ENCODE measurements at regions not wholly inside any gene's neighbourhood (a gene's known extent, or its start where the extent isn't known, plus 50 kb on each side); places are given as distances from the start of the nearest gene placed in this dataset.

DNA sequence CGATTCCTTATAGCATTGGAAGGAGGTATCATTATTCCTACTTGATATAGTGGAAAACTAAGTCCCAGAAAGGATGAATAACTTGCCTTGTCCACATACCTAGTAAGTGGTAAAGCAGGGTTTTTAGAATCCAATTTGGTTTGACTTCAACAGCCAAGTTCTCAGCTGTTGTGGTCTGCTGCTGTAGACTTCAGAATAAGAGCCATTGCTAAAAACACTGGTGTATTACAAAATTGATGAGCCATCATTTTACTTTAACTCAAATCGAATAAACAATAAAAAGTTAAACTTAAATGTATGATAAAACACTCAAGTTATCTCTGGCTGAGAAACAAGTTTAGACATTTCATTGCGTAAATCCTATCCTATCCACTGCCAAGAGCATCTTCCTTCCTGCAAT is 610.8 kb downstream of the TLE1 start:
- Histone ChIP-seq H3K36me3 (ENCODE audit: insufficient read depth, low read length) (no peaks in the 10 kb centered on the region), H3K9me2 (replicated peaks; ENCODE audit: low read depth, low read length) (no peaks in the 10 kb centered on the region), H3K79me2 (ENCODE audit: insufficient read depth, low read length) (no peaks in the 10 kb centered on the region), H2AFZ (ENCODE audit: low read length) (no peak overlapping the region), H3K9me3 (ENCODE audit: insufficient read depth, low read depth, low read length) (no peaks in the 10 kb centered on the region), H3K27me3 (ENCODE audit: insufficient read depth, low read length, poor library complexity, severe bottlenecking) (no peaks in the 10 kb centered on the region), H3K9ac (ENCODE audit: low read depth, low read length, poor library complexity, severe bottlenecking) (no peak overlapping the region), H4K20me1 (ENCODE audit: insufficient read depth, low read length, poor library complexity, severe bottlenecking) (no peaks in the 10 kb centered on the region), H3K4me1 (ENCODE audit: insufficient read depth, low read length, poor library complexity, severe bottlenecking) (peaks cover 12% of the 10 kb centered on the region), H3K4me2 (ENCODE audit: low read depth, low read length, poor library complexity, severe bottlenecking) (no peak overlapping the region), H3K4me3 (ENCODE audit: low read length, poor library complexity, severe bottlenecking) (no peak overlapping the region), H3F3A (ENCODE audit: low read depth) (no peaks in the 10 kb centered on the region)
- no peak for TF ChIP-seq EZH2phosphoT487 (IDR thresholded peaks at IDR 0.05; ENCODE audit: borderline replicate concordance)

DNA sequence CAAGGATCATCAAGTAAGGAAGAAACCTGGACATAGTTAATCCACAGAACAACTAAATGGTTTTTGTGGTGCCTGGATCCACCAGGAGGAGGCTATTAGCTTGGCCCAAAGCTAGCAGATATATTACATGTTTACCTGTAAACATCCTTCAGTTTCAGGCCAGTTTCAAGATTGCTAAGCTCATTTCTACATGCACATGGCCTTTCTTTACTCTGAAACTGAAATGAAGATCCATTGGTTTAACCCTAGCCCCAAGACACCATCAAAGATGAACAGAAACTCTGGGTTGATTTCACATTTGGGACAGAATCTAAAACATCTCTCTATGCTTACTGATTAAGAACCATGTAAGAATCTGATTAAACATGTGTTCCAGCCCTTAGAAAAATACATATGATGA is 611.8 kb downstream of the TLE1 start:
- no peak overlapping the region for H3K9ac ChIP-seq (ENCODE audit: low read depth, low read length, poor library complexity, severe bottlenecking)
- H3K79me2 ChIP-seq (ENCODE audit: insufficient read depth, low read length), result no peaks in the 10 kb centered on the region
- H3K4me2 ChIP-seq (ENCODE audit: low read depth, low read length, poor library complexity, severe bottlenecking), result no peak overlapping the region
- peaks cover 5% of the 10 kb centered on the region for H3K4me1 ChIP-seq (ENCODE audit: insufficient read depth, low read length, poor library complexity, severe bottlenecking)
- TF ChIP-seq EZH2phosphoT487 (IDR thresholded peaks at IDR 0.05; ENCODE audit: borderline replicate concordance) (no peak), CTCF (conservative IDR thresholded peaks at IDR 0.05; ENCODE audit: low read length) (no peak)
- H3K9me3 ChIP-seq (ENCODE audit: insufficient read depth, low read depth, low read length), result no peaks in the 10 kb centered on the region
- H4K20me1 ChIP-seq (ENCODE audit: insufficient read depth, low read length, poor library complexity, severe bottlenecking), result no peaks in the 10 kb centered on the region
- no peak overlapping the region for H2AFZ ChIP-seq (ENCODE audit: low read length)
- H3K4me3 ChIP-seq (ENCODE audit: low read length, poor library complexity, severe bottlenecking), result no peak overlapping the region
- H3K36me3 ChIP-seq (ENCODE audit: insufficient read depth, low read length), result no peaks in the 10 kb centered on the region
- no peaks in the 10 kb centered on the region for H3F3A ChIP-seq (ENCODE audit: low read depth)
- H3K9me2 ChIP-seq (replicated peaks; ENCODE audit: low read depth, low read length), result no peaks in the 10 kb centered on the region
- H3K27me3 ChIP-seq (ENCODE audit: insufficient read depth, low read length, poor library complexity, severe bottlenecking), result no peaks in the 10 kb centered on the region

GRCh38 chr9:81076131-81076530 is 613.2 kb downstream of the TLE1 start:
- Histone ChIP-seq H3K9ac (ENCODE audit: low read depth, low read length, poor library complexity, severe bottlenecking) (no peak overlapping the region), H3K4me2 (ENCODE audit: low read depth, low read length, poor library complexity, severe bottlenecking) (no peak overlapping the region), H3K4me1 (ENCODE audit: insufficient read depth, low read length, poor library complexity, severe bottlenecking) (peaks cover 5% of the 10 kb centered on the region), H3K9me3 (ENCODE audit: insufficient read depth, low read depth, low read length) (no peaks in the 10 kb centered on the region), H3F3A (ENCODE audit: low read depth) (no peaks in the 10 kb centered on the region), H3K79me2 (ENCODE audit: insufficient read depth, low read length) (no peaks in the 10 kb centered on the region), H2AFZ (ENCODE audit: low read length) (peak overlapping the region; percentile 35; the same call in 1 of the 2 replicates), H3K4me3 (ENCODE audit: low read length, poor library complexity, severe bottlenecking) (no peak overlapping the region), H4K20me1 (ENCODE audit: insufficient read depth, low read length, poor library complexity, severe bottlenecking) (no peaks in the 10 kb centered on the region), H3K9me2 (replicated peaks; ENCODE audit: low read depth, low read length) (no peaks in the 10 kb centered on the region), H3K36me3 (ENCODE audit: insufficient read depth, low read length) (no peaks in the 10 kb centered on the region), H3K27me3 (ENCODE audit: insufficient read depth, low read length, poor library complexity, severe bottlenecking) (no peaks in the 10 kb centered on the region)
- TF ChIP-seq EZH2phosphoT487 (IDR thresholded peaks at IDR 0.05; ENCODE audit: borderline replicate concordance), result no peak

- no peaks in the 10 kb centered on the region for H4K20me1 ChIP-seq (ENCODE audit: insufficient read depth, low read length, poor library complexity, severe bottlenecking)
- H3K36me3 ChIP-seq (ENCODE audit: insufficient read depth, low read length), result no peaks in the 10 kb centered on the region
- H3K4me1 ChIP-seq (ENCODE audit: insufficient read depth, low read length, poor library complexity, severe bottlenecking), result peaks cover 5% of the 10 kb centered on the region
- no peaks in the 10 kb centered on the region for H3K79me2 ChIP-seq (ENCODE audit: insufficient read depth, low read length)
- H3F3A ChIP-seq (ENCODE audit: low read depth), result no peaks in the 10 kb centered on the region
- H3K27me3 ChIP-seq (ENCODE audit: insufficient read depth, low read length, poor library complexity, severe bottlenecking), result no peaks in the 10 kb centered on the region
- H3K9me3 ChIP-seq (ENCODE audit: insufficient read depth, low read depth, low read length), result no peaks in the 10 kb centered on the region
- H3K9me2 ChIP-seq (replicated peaks; ENCODE audit: low read depth, low read length), result no peaks in the 10 kb centered on the region
- no peak for TF ChIP-seq EZH2phosphoT487 (IDR thresholded peaks at IDR 0.05; ENCODE audit: borderline replicate concordance)
- TF ChIP-seq CTCF (conservative IDR thresholded peaks at IDR 0.05; ENCODE audit: low read length), result no peak
- no peak overlapping the region for H2AFZ ChIP-seq (ENCODE audit: low read length)
- no peak overlapping the region for H3K9ac ChIP-seq (ENCODE audit: low read depth, low read length, poor library complexity, severe bottlenecking)
- no peak overlapping the region for H3K4me3 ChIP-seq (ENCODE audit: low read length, poor library complexity, severe bottlenecking)
- H3K4me2 ChIP-seq (ENCODE audit: low read depth, low read length, poor library complexity, severe bottlenecking), result no peak overlapping the region
Measured at GRCh38 chr9:81074221-81074620, 615.1 kb downstream of the TLE1 start.

All from Loucy (cell line).